IPS-20b (cell line): ENCODE measurements at regions not wholly inside any gene's neighbourhood (a gene's known extent, or its start where the extent isn't known, plus 50 kb on each side); places are given as distances from the start of the nearest gene placed in this dataset.
A peak's percentile ranks its signal among the peaks of the same experiment; 100 is the strongest.

Source experiments
- H3K27ac ChIP-seq: one replicate; pipeline ENCODE4 v1.5.1; 2013; ENCODE audit warnings: low read length
- H3K27me3 ChIP-seq: 2 replicates; pipeline ENCODE4 v1.6.1; 2013; ENCODE audit warnings: mild to moderate bottlenecking, low read length, inconsistent platforms; ENCODE audit not compliant: insufficient read depth
- H3K36me3 ChIP-seq: 2 replicates; pipeline ENCODE4 v1.6.1; 2013; ENCODE audit warnings: low read depth, mild to moderate bottlenecking, inconsistent platforms, low read length, moderate library complexity; ENCODE audit not compliant: insufficient read depth
- H3K4me1 ChIP-seq: 2 replicates; pipeline ENCODE4 v1.6.1; 2013; ENCODE audit warnings: mild to moderate bottlenecking, control low read depth, inconsistent platforms, low read length, moderate library complexity; ENCODE audit not compliant: insufficient read depth
- H3K4me3 ChIP-seq: 2 replicates; pipeline ENCODE4 v1.5.1; 2013; ENCODE audit warnings: mild to moderate bottlenecking, low read length, inconsistent platforms
- H3K9ac ChIP-seq: 2 replicates; pipeline ENCODE4 v1.6.1; 2013; ENCODE audit warnings: low read depth, mild to moderate bottlenecking, inconsistent platforms, low read length, moderate library complexity
- H3K9me3 ChIP-seq: 2 replicates; pipeline ENCODE4 v1.6.1; 2013; ENCODE audit warnings: mild to moderate bottlenecking, low read depth, low read length, inconsistent platforms; ENCODE audit not compliant: insufficient read depth

DNA sequence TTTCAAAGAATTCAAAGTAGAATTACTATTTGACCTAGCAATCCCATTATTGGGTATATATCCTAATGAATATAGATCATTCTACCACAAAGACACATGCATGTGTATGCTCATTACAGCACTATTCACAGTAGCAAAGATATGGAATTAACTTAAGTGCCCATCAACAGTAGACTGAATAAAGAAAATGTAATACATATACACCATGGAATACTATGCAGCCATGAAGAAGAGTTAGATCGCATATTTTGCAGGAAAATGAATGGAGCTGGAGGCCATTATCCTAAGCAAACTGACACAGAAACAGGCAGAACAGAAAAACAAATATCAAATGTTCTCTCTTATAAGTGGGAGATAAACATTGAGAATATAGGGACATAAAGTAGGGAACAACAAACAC is 519.2 kb upstream of the REG3G start:
- H3K27me3 ChIP-seq: no peaks in the 10 kb centered on the region
- no peaks in the 10 kb centered on the region for H3K36me3 ChIP-seq
- H3K9ac ChIP-seq: no peak overlapping the region
- H3K9me3 ChIP-seq: peaks cover 7% of the 10 kb centered on the region; the same call in 1 of the 2 replicates
- H3K27ac ChIP-seq: no peak overlapping the region
- no peak overlapping the region for H3K4me3 ChIP-seq
- no peaks in the 10 kb centered on the region for H3K4me1 ChIP-seq

DNA sequence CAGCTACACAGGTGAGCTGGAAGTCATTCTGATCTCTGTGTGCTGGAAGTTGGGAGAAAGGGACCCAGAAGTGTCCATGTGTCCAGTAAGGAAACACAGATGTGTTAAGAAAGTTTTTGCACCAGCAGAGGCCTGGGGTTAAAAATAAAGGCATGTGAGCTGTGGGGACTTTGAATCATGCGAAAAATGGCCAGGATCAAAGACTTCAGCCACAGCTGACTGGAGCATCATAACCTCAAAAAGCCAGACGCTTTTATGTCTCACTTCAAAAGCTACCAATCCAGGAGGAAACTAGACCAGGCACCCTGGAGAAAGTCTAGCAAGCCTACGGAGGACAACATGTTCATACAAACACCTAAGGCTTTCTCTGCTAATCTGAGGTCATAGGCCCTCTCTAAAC is 503.6 kb upstream of the REG3G start:
- Histone ChIP-seq H3K4me1 (no peaks in the 10 kb centered on the region), H3K9me3 (no peaks in the 10 kb centered on the region), H3K27me3 (no peaks in the 10 kb centered on the region), H3K4me3 (no peak overlapping the region), H3K27ac (no peak overlapping the region), H3K36me3 (no peaks in the 10 kb centered on the region), H3K9ac (no peak overlapping the region)

DNA sequence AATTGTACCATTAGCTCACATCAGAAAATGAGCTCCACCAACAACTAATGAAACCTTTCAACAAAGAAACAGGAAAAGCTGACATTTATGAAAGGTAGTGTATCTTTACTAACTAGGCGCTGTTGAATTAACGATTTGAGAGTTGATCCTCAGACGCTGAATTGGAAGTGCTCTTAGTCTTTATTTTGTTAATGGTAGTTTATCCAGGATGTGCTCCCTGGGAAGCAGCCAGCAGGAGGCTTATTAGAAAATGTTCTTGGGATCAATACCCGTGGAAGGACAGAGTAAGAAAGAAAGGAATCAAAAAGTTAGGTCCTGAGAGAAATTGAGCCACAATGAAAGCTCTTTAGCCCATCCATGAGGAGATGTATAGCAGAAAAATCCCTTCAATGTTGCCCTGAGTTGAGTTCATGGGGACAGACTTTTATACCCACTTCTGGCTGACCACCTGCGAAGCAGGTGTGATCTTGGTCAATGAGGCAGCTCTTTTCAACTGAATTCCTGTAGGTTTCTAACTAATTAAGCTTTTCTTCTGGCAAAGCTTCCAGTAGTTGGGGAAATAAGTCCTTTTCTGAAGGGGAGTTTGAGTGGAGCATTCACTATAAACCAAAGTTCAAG is 492.6 kb upstream of the REG3G start:
- H3K4me1 ChIP-seq: peaks cover 25% of the 10 kb centered on the region; the same call in 1 of the 2 replicates
- no peak overlapping the region for H3K27ac ChIP-seq

DNA sequence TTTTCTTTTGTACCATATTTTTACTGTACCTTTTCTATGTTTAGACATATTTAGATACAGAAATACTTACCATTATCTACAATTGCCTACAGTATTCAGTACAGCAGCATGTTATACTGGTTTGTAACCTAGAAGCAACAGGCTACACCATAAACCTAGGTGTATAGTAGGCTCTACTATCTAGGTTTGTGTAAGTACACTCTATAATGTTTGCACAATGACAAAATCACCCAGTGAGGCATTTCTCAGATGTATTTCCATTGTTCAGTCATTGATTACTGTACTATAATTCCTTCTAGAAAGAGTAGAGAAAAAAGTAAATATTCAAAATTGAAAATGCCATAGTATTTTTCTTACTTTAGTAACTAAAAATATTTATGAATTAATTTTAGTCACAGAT is 490.1 kb upstream of the REG3G start:
- Histone ChIP-seq H3K9me3 (no peaks in the 10 kb centered on the region), H3K4me3 (no peak overlapping the region), H3K27ac (no peak overlapping the region), H3K27me3 (no peaks in the 10 kb centered on the region), H3K4me1 (peaks cover 25% of the 10 kb centered on the region; the same call in 1 of the 2 replicates), H3K36me3 (no peaks in the 10 kb centered on the region), H3K9ac (no peak overlapping the region)

More for the DNA sequence above, 492.6 kb upstream of the REG3G start:
- H3K4me3 ChIP-seq: peak overlapping the region; percentile 6; the same call in 1 of the 2 replicates
- H3K9ac ChIP-seq: no peak overlapping the region
- H3K36me3 ChIP-seq: no peaks in the 10 kb centered on the region
- H3K9me3 ChIP-seq: no peaks in the 10 kb centered on the region
- H3K27me3 ChIP-seq: no peaks in the 10 kb centered on the region

DNA sequence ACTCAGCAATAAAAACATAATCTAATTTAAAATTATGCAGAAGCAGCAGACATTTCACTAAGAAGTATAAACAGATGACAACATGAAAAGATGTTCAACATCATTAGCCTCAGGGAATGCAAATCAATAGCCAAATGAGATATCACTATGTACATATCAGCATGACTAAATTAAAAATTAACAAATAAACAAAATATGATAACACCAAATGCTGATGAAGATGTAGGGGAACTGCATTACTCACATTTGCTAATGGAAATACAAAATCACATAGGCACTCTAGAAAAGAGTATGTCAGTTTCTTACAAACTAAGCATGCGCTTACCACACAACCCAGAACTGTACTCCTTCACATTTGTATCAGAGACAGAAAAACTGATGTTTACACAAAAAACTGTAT is 487.2 kb upstream of the REG3G start:
- no peak overlapping the region for H3K9ac ChIP-seq
- no peak overlapping the region for H3K27ac ChIP-seq
- peaks cover 6% of the 10 kb centered on the region; the same call in 1 of the 2 replicates for H3K4me1 ChIP-seq
- H3K4me3 ChIP-seq: no peak overlapping the region
- H3K36me3 ChIP-seq: no peaks in the 10 kb centered on the region
- 0 out of 2 replicates have a peak, but pooled peaks cover 4% of the 10 kb centered on the region for H3K9me3 ChIP-seq
- H3K27me3 ChIP-seq: no peaks in the 10 kb centered on the region

- Histone ChIP-seq H3K27ac (no peak overlapping the region), H3K4me3 (no peak overlapping the region), H3K27me3 (no peaks in the 10 kb centered on the region), H3K9me3 (0 out of 2 replicates have a peak, but pooled peaks cover 4% of the 10 kb centered on the region), H3K36me3 (no peaks in the 10 kb centered on the region), H3K4me1 (no peaks in the 10 kb centered on the region), H3K9ac (no peak overlapping the region)
These were observed 485.2 kb upstream of the REG3G start for GRCh38 chr2:78540255-78540654.

DNA sequence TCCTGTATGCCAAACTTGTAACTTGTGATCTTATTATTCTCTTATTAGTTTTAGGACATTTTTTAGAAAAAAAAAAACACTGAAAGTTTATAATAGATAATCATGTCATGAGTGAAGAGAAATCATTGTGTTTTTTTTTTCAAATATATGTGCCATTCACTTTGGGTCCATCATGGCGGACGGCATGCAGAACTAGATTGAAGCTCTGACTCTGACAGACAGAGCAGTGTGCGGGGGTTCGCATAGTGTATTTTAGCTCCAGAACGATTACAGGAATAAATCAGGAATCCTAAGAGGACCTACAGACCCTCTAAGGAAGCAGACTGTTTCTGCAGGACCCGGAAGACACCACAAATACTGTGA is 484.4 kb upstream of the REG3G start:
- Histone ChIP-seq H3K27ac (no peak overlapping the region), H3K4me3 (no peak overlapping the region), H3K27me3 (no peaks in the 10 kb centered on the region), H3K9me3 (0 out of 2 replicates have a peak, but pooled peaks cover 4% of the 10 kb centered on the region), H3K4me1 (no peaks in the 10 kb centered on the region), H3K9ac (no peak overlapping the region), H3K36me3 (no peaks in the 10 kb centered on the region)

DNA sequence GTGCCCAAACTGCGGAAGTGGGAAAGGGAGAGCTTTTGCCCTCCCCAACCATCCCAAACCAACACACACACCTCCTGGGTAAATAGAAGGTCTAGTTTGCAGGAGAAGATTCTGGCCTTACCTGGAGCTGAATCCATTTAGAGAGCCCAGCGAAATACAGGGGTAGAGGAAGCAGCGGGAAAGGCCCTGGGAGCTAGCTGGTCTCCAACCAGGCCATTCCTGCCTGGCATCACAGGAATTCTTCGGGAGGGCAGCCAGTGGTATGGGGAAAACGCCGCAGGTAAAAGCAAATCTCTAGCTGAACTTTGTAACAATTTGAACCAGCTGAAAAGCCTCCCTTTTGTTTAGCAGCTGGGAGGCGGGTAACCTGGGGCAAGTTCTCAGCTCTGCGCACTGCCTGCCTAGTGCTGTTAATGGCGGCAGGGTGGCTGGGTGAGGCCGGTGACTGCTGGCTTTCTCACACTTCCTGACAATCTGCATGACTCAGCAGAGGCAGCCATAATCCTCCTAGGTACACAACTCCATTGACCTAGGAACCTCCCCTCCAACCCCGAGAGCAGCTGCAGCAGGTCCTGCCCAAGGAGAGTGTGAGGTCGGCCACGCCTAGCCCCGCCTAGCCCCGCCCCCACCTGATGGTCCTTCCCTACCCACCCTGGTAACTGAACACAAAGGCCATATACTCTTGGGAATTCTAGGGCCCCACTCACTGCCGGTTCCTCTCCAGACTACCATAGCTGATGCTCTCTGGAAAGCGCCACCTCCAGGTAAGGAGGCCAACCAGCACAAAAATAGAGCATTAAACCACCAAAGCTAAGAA is 483.8 kb upstream of the REG3G start:
- H3K36me3 ChIP-seq: no peaks in the 10 kb centered on the region
- no peak overlapping the region for H3K4me3 ChIP-seq
- no peak overlapping the region for H3K9ac ChIP-seq
- 0 out of 2 replicates have a peak, but pooled peaks cover 4% of the 10 kb centered on the region for H3K9me3 ChIP-seq
- no peak overlapping the region for H3K27ac ChIP-seq
- no peaks in the 10 kb centered on the region for H3K27me3 ChIP-seq
- no peaks in the 10 kb centered on the region for H3K4me1 ChIP-seq

DNA sequence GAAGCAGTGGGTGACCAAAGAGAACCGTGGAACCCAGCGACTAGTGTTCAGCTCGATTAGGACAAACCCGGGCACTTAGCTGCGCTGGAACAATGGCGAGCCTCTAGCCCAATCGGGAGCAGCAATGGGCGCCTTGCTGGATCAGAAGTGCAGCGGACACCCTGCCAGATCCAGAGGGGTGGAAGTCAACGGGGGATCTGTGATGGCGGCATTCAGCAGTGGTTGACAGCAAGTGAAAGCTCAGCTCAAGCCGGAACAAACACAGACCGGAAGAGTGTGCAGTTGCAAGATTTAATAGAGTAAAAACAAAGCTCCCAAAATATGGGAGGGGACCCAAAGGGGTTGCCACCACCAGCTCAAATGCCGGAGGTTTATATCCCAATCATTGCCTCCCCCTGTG is 478.7 kb upstream of the REG3G start:
- H3K27ac ChIP-seq: no peak overlapping the region

GRCh38 chr2:78549766-78550165 is 475.7 kb upstream of the REG3G start:
- no peaks in the 10 kb centered on the region for H3K9me3 ChIP-seq
- no peak overlapping the region for H3K4me3 ChIP-seq
- no peaks in the 10 kb centered on the region for H3K27me3 ChIP-seq
- H3K36me3 ChIP-seq: no peaks in the 10 kb centered on the region
- no peaks in the 10 kb centered on the region for H3K4me1 ChIP-seq
- H3K27ac ChIP-seq: no peak overlapping the region
- H3K9ac ChIP-seq: no peak overlapping the region

More for the DNA sequence above, 478.7 kb upstream of the REG3G start:
- Histone ChIP-seq H3K27me3 (no peaks in the 10 kb centered on the region), H3K4me3 (no peak overlapping the region), H3K36me3 (no peaks in the 10 kb centered on the region), H3K9ac (no peak overlapping the region), H3K9me3 (0 out of 2 replicates have a peak, but pooled peaks cover 4% of the 10 kb centered on the region), H3K4me1 (no peaks in the 10 kb centered on the region)

DNA sequence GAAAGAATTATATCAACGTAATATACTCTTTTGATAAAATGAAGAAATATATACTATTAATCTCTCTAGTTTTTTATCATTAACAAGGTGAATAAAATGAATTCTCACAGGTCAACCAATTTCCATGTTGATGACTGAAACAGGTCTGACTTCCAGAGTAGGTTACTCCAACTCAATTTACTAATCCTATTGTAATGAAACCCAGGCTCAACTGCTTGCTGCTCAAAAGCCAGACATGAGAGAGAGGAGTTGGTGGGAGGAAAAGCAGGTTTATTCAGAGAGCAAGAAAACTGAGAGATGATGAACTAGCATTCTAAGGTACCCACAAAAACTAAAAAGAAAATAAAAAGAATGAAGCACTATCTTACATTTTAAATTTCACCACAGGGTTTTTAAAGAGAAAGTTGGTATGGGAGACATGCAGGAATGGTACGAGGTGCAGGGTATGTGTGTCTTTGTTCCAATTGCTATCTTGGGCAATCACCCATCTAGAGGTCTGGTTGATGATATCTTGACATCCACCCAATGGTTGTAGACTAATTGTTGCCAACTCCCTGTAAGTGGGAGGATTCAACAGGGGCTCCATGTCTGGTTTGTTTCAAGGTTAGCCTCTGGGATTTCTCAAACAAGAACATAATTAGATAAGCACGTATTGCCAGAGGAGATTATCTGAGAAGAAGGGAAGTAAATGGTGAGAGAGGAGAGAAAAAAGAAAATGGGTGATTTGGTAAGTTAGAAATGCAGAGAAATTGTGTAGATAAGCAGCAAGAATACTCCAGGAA is 471.4 kb upstream of the REG3G start:
- Histone ChIP-seq H3K36me3 (no peaks in the 10 kb centered on the region), H3K27ac (no peak overlapping the region), H3K4me1 (no peaks in the 10 kb centered on the region), H3K27me3 (no peaks in the 10 kb centered on the region), H3K4me3 (no peak overlapping the region), H3K9ac (no peak overlapping the region), H3K9me3 (no peaks in the 10 kb centered on the region; the same call in 1 of the 2 replicates)
